Colonic mucosa (tissue), 4 donors: ENCODE measurements at regions not wholly inside any gene's neighbourhood (a gene's known extent, or its start where the extent isn't known, plus 50 kb on each side); places are given as distances from the start of the nearest gene placed in this dataset.

Experiments used
- DNase-seq: peaks from one replicate; pipeline ENCODE4 v3.0.0-alpha.2; 2020
- H3K27ac ChIP-seq: fragments of 200-600 bp; one replicate; pipeline ENCODE4 v1.8.0; 2021
- H3K27me3 ChIP-seq: fragments of 200-600 bp; one replicate; pipeline ENCODE4 v1.8.0; 2021
- H3K36me3 ChIP-seq: fragments of 200-600 bp; one replicate; pipeline ENCODE4 v1.8.0; 2021
- H3K4me1 ChIP-seq: fragments of 200-600 bp; one replicate; pipeline ENCODE4 v1.8.0; 2021; ENCODE audit warnings: mild to moderate bottlenecking
- H3K4me3 ChIP-seq: fragments of 200-600 bp; one replicate; pipeline ENCODE4 v1.8.0; 2021
- H3K9ac ChIP-seq, 2 donors: one replicate each; pipeline ENCODE4 v1.7.0; 2013; ENCODE audit warnings: control low read depth in 2 of 2, low read depth in 2 of 2, low read length in 2 of 2
- H3K9me3 ChIP-seq: fragments of 200-600 bp; one replicate; pipeline ENCODE4 v1.8.0; 2021
- intact Hi-C: fragments of 100-400 bp; cut with DNase I; formaldehyde crosslinking; loops from one replicate; pipeline ENCODE4 v1.14.1; 2022
- TF ChIP-seq, protein P1 (sequence below): fragments of 200-600 bp; IDR thresholded peaks from one replicate; pipeline ENCODE4 v1.8.0; 2022; ENCODE audit warnings: antibody characterized with exemption, mild to moderate bottlenecking
- donor health status: healthy.
- donor health status: DM: no; HTN: no; CAD: no.
- donor health status: DM: no; HTN: no; CAD: no.

DNA sequence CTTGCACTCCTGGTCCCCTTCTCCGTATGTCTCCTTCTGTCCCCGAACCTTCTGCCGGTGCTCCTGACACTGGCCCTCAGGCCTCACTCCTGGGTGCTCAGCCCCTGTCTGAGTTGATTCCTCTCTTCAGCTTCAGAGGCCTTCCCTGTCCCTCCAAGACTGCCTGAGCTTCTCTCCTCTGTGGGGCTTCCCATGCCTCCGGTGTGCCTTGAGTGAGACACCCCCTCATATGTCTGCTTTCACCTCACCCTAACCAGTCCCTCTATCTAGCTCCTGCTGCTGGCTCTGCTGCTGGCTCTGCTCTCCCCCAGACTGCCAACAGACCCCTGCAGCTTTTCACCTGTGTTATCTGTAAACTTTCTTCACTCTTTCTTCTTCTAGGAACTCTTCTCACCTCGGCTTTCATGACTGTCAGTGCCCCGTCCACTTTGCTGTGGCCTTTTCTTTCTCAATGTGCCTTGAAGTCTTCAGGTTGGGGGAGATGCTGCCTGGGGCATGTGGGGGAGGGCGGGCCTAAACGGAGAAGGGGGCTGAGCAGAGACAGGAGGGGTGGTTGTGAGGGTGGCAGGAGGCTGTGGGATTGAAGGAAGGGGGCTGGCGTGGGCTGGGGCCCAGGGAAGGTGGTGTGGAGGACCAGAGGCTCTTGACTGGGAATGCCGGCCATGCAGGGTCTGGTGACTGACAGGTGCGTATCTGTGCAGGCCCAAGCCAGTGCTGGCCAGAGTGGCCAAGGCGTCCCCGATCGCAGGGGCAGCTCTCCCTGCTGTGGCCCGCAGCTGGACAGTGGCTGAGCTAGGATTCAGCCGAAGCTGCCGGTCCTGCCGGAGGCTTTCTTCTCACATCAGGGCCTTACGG is 81.3 kb downstream of the METRNL start:
- DNase-seq: no peak
- intact Hi-C loops: no loop called here

DNA sequence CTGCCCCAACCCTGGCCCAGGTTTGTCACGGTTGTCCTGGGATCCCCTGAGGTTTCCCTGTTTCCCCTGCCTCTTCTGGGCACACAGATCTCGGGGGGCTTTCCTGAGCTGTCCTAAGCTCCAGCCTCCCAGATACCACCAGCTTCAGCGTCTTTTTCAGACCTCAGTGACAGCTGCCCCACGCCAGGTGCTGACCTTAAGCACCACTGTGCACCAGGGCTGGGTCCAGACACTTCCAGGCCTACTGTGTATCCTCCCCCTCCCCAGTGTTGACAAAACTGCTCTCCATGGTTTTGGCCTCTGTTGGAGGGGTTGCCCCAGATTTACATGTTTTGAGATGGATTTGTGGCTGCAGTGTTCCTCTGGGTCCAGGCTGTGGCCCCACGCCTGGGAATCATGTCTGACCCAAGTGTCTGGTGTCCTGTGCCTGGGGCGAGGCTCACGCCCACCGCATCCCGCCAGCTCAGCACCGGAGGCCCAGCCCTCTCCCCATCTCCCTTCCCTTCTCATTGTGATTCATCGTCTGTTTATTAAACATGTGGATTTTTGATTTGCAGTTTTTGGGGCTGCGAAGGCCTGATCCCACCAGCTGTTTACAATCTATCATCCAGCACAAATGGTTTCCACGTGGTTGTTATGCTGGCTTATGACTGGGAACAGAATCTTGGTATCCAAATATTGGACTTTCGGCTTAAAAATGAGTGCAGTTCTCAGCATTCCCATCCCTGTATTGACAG is 82.1 kb downstream of the METRNL start:
- H3K27ac ChIP-seq: no peak overlapping the region

More for the DNA sequence above, 81.3 kb downstream of the METRNL start:
- H3K4me1 ChIP-seq: no peaks in the 10 kb centered on the region
- TF ChIP-seq, protein P1, sequence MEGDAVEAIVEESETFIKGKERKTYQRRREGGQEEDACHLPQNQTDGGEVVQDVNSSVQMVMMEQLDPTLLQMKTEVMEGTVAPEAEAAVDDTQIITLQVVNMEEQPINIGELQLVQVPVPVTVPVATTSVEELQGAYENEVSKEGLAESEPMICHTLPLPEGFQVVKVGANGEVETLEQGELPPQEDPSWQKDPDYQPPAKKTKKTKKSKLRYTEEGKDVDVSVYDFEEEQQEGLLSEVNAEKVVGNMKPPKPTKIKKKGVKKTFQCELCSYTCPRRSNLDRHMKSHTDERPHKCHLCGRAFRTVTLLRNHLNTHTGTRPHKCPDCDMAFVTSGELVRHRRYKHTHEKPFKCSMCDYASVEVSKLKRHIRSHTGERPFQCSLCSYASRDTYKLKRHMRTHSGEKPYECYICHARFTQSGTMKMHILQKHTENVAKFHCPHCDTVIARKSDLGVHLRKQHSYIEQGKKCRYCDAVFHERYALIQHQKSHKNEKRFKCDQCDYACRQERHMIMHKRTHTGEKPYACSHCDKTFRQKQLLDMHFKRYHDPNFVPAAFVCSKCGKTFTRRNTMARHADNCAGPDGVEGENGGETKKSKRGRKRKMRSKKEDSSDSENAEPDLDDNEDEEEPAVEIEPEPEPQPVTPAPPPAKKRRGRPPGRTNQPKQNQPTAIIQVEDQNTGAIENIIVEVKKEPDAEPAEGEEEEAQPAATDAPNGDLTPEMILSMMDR: no peak
- H3K27me3 ChIP-seq: no peaks in the 10 kb centered on the region
- H3K4me3 ChIP-seq: no peak overlapping the region
- no peaks in the 10 kb centered on the region for H3K36me3 ChIP-seq
- no peak overlapping the region for H3K27ac ChIP-seq
- H3K9ac ChIP-seq: no peak overlapping the region
- H3K9me3 ChIP-seq: no peaks in the 10 kb centered on the region

DNA sequence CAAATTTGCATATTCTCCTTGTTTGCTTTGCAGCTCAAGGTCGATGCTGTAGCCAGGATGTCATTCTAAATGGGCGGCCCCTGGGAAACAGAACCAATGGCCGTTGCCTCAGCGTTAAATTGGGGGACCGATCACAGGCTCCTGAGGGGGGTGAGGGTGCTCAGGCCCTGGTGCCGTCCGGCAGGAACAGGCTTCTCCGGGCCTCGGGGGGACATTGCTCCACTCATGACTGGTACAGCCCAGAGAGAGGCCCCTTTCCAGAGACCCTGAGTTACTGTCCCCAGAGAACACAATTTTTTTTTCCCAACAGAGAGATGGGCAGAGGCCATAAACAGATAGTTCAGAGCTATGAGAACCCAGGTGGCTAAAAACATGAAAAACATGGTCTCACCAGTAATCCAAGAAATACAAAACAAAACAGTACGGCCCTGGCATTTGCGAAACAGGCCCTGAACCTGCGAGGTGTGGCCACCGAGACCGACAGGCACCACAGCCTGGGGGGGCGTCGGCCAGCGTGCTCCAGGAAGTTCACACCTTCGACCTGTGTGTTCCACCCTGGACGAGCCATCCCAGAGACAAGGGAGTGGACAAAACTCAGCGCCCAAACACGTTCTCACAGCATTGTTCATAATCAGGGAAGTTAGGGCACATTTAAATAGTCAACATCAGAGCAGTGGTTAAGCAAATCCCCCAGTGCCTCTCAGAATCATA is 82.8 kb downstream of the METRNL start:
- no peaks in the 10 kb centered on the region for H3K36me3 ChIP-seq
- no peaks in the 10 kb centered on the region for H3K4me1 ChIP-seq
- no peak overlapping the region for H3K4me3 ChIP-seq
- TF ChIP-seq, protein P1: no peak
- no peak overlapping the region for H3K27ac ChIP-seq
- intact Hi-C loops: no loop called here
- H3K9me3 ChIP-seq: no peaks in the 10 kb centered on the region
- no peak overlapping the region for H3K9ac ChIP-seq
- DNase-seq: no peak
- no peaks in the 10 kb centered on the region for H3K27me3 ChIP-seq

More for the DNA sequence above, 82.1 kb downstream of the METRNL start:
- Histone ChIP-seq H3K27me3 (no peaks in the 10 kb centered on the region), H3K4me3 (no peak overlapping the region), H3K9me3 (no peaks in the 10 kb centered on the region), H3K4me1 (no peaks in the 10 kb centered on the region), H3K36me3 (no peaks in the 10 kb centered on the region), H3K9ac (no peak overlapping the region)
- TF ChIP-seq, protein P1: no peak
- intact Hi-C loops: no loop called here
- no peak for DNase-seq

DNA sequence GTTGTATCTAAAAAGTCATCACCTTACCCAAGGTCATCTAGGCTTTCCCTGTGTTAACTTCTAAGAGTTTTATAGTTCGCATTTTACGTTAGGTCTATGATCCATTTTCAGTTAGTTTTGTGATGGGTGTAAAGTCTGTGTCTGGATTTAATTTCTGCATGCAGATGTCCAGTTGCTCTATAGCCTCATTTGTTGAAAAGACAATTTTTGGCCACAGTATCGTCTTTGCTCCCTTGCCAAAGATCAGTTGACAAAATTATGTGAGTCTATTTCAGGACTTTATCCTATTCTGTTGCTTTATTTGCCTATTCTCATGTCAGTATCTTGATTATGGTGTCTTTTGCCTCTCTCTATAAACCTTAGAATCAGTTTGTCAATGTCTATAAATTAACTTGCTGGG is 85.1 kb downstream of the METRNL start:
- Histone ChIP-seq H3K36me3 (no peaks in the 10 kb centered on the region), H3K27ac (no peak overlapping the region), H3K4me3 (no peak overlapping the region), H3K9me3 (no peaks in the 10 kb centered on the region), H3K4me1 (no peaks in the 10 kb centered on the region), H3K9ac (no peak overlapping the region), H3K27me3 (no peaks in the 10 kb centered on the region)
- intact Hi-C loops: no loop called here
- TF ChIP-seq, protein P1: no peak
- DNase-seq: no peak

DNA sequence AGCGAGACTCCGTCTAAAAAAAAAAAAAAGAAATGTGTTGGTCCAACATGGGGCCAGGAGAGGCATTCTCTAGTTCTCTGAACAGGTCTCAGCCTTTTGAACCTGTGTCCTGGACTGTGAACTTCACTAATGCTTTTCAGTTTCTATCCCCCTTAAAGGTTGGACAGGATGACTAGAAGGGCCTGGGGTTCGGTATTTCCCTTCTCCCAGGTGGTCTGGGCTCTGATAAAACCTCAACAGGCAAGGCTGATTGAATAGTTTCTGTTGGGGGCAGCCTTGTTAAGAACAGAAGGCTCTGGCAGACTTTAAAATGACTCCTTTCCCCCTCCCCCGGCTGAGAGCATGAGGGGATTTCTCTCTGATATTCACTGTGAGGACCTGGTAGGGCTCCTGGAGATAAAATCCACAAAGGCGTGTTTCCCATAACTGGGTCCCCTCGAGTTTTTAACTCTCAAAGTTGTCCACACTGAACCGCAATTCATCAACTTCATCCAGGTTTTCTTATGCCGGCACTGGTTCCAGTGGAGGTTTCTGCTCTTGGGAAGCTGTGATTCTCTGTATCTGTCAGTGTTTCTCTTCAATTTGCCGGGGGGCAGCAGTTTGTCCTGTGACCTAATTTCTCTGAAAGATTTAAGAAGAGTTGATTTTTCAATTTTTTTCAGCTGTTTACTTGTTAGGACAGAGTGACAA is 91.3 kb downstream of the METRNL start:
- DNase-seq: no peak
- Histone ChIP-seq H3K4me3 (no peak overlapping the region), H3K9me3 (no peaks in the 10 kb centered on the region), H3K27ac (no peak overlapping the region), H3K27me3 (no peaks in the 10 kb centered on the region), H3K4me1 (no peaks in the 10 kb centered on the region), H3K9ac (no peak overlapping the region), H3K36me3 (no peaks in the 10 kb centered on the region)
- intact Hi-C loops: no loop called here
- TF ChIP-seq, protein P1: no peak
